GM19452 (cell line): ENCODE measurements at regions not wholly inside any gene's neighbourhood (a gene's known extent, or its start where the extent isn't known, plus 50 kb on each side); places are given as distances from the start of the nearest gene placed in this dataset.
"Not testable (repeated sequence)": the region's sequence is repeated elsewhere in the genome, so short reads cannot be mapped to it uniquely, and the experiment has no call there.

Experiments
- ATAC-seq: cut with Tn5 transposase; IDR thresholded peaks from one replicate; pipeline ENCODE4 v1.9.1; 2021; ENCODE audit not compliant: unreplicated experiment

DNA sequence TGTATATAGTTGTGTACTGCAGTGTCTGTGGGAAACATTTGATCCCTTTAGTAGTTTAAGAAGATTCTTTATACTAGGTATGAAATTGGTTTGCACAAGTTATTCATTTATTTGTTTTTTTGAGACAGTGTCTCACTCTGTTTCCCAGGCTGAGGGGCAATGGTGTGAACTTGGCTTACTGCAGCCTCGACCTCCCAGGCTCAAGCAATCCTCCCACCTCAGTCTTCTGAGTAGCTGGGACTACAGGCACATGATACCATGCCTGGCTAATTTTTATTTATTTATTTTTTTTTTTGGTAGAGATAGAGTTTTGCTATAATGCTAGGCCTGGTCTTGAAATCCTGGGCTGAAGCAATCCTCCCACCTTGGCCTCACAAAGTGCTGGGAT lies 209.4 kb downstream of the RASSF9 start:
- ATAC-seq, result no peak

DNA sequence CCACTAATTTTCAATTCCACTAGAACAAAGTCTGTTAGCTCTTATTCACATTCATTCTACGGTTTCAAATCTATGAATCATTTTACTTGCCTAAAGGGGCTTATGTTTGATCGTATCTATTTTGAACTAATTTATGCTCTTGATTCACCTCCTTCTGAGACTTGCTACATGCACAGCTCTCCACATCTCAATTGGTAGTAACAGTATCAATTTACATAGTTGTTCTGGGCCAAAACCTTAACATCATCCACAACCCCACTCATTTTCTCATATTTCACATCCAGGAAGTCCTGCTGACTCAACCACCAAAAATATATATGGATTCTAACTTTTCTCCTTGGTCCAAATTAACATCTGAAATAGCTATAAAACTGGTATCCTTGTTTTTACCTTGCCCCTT lies 208.6 kb downstream of the RASSF9 start:
- no peak for ATAC-seq

DNA sequence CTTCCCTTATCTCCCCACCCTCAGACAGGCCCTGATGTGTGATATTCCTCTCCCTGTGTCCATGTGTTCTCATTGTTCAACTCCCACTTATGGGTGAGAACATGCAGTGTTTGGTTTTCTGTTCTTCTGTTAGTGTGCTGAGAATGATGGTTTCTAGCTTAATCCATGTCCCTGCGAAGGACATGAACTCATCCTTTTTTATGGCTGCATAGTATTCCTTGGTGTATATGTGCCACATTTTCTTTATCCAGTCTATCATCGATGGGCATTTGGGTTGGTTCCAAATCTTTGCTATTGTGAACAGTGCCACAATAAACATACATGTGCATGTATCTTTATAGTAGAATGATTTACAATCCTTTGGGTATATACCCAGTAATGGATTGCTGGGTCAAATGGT lies 207.6 kb downstream of the RASSF9 start:
- ATAC-seq, result not testable (repeated sequence)

DNA sequence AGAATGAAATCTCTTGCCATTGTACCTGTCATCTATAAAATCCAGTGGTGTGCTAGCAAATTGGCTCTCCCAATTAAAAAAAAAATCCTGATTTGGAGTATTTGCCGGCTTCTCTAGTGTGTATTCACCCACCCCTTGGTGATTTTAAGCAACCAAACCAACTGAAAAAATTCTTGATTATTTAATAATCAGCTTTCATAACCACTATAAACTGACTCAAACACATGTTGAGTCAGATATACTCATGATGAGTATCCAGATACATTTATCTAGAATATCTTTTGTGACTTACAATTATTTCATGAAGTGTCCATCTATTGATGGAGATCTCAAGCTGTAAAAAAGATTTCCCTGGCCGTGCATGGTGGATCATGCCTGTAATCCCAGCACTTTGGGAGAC lies 205.4 kb downstream of the RASSF9 start:
- ATAC-seq, result no peak

DNA sequence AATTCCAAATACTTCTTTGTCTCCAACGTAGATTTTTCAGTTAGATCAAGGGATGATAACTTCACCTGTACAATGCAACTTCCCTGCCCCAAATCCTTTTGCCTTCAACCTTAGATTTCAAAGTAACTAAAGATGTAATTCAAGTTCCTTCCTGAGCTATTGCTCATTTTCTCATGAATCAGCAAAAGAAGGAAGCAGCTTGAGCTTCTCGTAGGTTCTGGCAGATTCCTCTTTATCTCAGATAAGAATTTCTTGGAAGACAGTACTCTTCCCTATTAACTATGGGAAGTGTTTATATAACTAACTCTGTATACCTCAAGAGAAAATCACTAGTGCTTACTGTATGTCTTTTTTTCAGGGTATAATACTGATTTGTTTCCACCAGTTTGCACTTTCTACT lies 203.8 kb downstream of the RASSF9 start:
- ATAC-seq, result no peak

DNA sequence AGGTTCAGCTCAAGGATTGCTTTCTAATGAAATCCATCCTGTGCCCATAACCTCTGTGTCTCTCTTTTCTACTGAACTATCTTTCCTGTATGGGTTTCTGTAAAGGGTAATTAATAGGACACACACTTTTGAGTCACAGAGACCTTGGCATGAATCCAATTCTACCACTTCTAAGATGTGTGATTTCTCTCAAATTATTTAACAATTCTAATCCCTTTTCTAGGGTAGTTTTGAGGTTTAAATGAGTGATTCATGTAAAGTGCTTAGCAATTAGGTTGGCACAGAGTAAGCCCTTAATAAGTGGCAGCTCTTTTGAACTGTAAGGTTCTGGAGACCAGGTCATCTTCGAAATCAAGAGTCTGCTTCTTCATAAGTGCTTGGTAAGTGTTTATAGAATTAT lies 202.7 kb downstream of the RASSF9 start:
- no peak for ATAC-seq

DNA sequence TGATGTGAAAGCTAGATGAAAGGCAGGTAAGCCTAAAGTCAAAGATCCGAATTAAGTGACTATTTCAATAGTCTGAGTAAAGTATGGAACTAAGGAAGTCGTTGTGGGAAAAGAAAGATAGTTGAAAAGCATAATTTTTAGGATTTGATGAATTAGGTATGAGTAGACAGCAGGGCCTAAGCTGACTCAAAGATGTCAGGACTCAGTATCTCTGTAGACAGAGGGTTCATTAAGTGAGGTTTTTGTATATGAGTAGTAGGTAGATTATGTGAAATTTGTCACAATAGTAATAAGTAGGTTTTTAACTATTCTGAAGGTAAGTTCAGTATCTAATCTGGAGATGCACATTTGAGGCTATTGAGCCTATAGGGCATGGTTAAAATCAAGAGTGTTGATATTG lies 196.4 kb downstream of the RASSF9 start:
- ATAC-seq, result no peak

DNA sequence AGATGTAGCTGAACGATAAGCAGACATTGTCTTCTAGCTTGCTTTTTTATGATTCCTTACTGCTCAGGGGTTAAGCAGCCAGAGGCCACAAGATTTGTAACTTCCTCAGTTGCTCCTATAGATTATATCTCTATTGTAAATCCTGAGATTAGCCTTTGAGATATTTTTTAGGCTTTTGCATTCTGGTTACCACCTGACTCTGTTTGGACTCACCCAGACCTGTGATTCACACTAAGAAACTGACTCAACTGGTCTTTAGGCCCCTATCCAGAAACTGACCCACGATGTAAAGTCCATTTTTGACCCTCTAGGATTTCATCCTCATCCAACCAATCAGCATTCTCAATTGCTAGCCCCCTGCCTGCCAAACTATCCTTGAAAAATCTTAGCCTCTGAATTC lies 194.4 kb downstream of the RASSF9 start:
- no peak for ATAC-seq

DNA sequence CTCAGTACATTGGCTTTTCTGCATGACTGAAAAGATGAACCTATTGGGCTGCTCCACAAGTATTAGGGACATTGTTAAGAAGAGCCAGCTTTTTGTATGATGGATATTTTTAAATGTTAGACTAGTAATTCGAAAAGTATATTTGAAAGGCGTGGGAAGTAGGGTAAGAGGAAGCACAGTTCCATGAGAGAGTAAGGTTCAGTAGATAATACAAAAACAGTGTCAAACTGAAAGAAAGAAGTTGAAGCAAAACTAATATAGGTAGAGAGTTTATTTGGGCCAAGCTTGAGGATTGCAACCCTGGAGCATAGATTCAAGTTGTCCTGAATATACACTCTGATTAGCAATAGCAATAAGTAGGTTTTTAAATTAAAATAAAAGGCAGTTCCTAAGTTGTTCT lies 193.9 kb downstream of the RASSF9 start:
- ATAC-seq, result no peak

DNA sequence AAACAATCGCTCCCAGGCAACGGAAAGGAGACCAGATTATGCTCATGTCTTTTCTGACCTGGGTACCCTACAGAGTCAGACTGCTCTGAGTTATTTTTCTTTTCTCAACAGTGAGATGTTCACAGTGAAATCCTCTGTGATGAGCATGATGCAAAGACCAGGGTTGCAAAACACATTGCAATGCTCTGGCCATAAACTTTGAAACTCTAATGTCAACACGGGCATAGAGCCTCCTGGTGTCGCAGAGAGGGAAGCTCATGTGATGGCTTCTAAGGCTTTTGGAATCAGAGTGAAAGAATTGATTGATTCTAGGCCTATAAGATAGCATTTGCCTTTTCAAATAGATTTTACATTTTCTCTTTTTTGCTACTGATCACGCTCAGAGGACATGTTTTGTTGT lies 193.4 kb downstream of the RASSF9 start:
- ATAC-seq, result no peak

DNA sequence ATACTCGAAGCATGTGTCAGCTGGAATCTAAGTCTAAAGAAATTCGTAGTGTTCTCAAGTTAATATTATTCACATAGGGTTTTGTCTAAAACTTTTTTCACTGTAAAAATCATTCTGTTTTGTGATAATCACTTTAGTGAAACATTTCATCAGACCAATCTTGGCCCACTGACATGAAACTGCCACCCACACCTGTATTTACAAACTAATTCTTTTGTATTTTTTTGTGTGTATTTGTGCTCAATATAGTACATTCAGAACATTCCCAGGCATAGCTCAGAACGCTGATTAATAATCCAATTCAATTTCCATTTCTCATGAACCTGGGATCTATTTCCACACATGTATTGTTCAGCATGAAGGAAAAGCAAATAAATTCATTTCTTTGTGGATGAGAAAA lies 191.7 kb downstream of the RASSF9 start:
- ATAC-seq, result no peak

DNA sequence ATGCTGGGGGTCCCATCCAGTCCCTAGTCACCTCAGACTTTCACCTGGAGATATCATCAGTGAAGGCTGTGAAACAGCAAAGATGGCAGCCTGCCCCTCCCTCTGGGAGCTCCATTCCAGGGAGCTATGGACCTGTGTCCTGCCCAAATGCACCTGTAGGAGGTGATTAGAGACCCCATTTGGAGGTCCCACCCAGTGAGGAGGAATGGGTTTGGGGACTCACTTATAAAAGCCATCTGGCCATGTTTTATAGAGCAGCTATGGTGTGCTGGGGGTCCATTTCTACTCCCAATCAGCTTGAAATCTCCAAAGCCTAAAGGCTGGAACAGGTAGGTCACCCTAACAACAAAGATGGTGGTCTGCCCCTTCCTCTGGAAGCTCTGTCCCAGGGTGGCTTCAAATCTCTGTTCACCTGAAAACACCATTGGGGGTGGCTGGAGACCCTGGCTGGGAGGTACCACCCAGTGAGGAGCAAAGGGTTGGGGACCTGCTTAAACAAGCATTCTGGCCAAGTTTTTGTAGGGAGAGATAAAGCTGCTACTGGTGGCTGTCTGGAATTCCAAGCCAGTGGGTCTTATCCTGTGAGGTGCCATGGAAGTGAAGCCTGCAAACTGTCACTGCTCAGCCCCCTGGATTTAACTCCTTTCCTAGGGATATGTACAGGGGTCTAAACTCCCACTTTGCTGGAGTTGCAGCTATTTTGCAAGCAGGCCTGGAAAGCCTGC lies 182.3 kb downstream of the RASSF9 start:
- ATAC-seq, result no peak

DNA sequence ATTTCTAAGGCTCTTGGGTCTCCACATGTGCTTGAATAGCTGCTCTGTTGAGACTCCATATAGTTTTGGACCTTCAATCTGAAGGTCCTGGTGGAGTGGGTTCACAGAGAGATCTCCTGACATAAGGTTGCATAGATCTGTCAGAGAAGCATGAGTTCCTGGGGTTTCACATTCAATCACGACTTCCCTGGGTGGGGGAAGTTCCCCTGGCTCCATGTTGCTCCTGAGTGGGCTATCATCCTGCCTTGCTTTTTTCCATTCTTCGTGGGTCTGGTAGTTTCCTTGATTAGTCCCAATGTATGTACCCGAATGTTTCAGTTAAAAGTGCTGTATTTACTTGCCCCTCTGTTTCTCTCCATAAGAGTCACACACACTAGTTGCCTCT lies 181.8 kb downstream of the RASSF9 start:
- no peak for ATAC-seq

DNA sequence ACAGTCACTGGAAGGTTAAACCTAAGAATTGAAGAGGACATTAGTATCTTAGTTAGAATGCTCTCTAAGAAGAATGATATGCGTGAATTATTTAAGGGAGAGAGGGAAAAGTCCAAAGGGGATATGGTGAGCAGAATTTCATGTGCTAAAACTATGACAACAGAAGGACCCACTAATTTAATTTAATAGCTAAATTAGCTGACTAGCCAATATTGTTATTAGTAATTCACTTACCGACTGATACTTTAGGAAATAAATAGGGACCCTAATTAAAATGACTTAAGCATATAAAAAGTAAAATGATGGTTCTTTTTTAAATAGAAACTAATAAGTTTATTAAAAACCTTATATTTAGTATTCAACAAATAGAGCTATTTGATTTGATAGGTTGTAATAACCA lies 179.6 kb downstream of the RASSF9 start:
- ATAC-seq, result no peak

DNA sequence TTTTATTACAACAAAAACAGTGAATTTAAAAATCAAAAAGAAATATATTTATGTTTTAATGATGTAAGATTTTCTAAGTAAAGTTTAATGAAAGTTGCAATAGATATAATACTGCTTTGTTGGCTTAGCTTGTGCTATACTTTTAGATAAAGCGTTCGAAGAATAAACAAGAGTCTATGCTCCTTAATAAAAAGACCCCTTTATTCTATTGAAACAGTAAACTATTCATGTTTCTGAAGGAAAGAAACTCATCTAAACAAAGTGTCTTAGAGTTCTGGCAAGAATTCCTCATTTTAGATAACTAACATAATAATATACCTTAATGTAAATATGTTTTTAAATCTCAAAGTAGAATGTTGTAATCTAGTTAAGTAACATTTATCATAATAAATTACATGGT lies 179.0 kb downstream of the RASSF9 start:
- ATAC-seq, result no peak

DNA sequence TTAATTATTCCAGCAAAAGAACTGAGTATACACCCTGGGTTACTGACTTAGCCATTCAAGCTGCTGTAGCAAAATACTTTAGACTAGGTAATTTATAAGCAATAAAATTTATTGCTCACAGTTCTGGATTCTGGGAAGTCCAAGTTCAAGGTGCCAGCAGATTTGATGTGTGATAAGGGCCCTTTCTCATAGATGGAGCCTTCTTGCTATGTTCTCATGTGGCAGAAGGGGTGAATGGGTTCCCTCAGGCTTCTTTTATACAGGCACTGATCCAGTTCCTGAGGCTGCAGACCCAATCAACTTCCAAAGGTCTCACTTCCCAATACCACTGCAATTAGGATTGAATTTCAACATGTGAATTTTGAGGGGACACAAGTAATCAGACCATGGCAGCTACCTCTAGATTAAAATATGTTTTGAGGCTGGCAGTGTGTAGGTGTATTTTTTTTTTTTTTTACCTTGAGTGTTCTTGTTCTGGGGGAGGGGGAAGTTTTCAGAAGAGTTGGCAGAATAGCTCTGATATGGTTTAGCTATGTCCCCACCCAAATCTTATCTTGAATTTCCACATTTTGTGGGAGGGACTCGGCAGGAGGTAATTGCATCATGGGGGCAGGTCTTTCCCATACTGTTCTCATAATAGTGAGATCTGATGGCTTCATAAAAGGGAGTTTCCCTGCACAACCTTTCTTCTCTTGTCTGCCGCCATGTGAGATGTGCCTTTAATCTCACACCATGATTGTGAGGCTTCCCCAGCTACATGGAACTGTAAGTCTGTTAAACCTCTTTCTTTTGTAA lies 178.2 kb downstream of the RASSF9 start:
- ATAC-seq, result no peak

DNA sequence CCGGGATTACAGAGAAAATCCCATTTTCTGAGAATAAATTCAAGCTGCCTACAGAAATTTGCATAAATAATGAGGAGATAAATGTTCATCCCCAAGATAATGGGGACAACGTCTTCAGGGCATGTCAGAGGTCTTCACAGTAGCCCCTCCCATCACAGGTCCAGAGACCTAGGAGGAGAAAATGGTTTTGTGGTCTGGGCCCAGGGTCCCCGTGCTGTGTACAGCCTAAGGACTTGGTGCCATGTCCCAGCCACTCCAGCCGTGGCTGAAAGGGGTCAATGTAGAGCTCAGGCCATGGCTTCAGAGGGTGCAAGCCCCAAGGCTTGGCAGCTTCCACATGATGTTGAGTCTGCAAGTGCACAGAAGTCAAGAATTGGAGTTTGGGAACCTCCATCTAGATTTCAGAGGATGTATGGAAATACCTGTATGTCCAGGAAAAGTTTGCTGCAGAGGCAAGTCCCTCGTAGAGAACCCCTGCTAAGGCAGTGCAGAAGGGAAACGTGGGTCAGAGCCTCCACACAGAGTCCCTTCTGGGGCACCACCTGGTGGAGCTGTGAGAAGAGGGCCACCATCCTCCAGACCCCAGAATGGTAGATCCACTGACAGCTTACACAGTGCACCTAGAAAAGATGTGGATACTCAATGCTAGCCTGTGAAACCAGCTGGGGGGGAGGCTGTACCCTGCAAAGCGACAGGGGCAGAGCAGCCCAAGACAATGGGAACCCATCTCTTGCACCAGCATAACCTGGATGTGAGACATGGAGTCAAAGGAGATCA lies 176.3 kb downstream of the RASSF9 start:
- ATAC-seq, result no peak

DNA sequence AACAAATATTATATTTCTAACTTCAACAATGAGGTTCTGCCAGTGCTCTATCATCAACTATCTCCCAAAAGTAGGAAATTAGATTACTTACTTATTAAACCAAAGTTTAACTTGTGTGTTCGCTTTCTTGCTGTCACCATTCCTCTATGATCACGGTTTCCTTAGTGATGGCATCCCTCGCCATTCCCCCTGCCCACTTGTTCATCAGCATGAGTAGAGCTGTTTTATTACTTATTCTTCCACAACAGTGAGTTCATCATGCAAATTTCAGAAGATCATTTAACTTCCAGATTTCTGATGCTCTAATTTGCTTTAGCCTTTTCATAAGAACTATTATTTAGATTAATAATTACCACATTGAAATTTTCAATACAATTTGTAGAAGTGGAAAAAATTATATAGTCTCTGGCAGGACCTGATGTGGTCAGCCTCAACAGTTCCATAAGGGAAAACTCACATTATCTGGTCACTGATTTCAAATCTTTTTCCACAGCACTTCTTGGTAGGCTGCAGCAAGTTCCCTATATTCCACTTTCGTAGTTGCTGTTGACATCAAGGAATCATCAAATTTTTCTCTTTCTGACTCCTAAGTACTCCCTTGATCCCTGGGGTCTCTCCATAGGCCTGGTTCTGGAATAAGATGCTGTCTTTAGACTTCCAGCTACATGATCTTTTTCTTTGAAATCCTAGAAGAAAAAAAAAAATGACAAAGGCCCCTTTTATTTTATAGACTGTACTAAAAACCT lies 174.6 kb downstream of the RASSF9 start:
- no peak for ATAC-seq

DNA sequence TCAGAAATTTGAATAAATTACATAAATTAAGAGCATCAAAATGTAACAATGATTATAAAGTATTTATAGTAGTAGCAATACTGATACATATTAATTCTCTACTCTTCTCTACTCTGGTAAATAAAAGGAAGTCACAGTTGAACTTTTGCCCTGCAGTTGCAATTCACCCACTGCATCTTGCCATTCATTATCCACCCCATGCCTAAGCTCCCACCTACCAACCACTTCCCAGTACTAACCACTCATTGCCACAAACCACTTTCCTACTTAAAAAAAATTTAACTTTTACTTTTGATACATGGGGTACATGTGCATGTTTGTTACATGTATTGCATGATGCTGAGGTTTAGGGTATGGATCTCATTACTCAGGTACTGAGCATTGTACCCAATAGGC lies 174.0 kb downstream of the RASSF9 start:
- ATAC-seq, result no peak

DNA sequence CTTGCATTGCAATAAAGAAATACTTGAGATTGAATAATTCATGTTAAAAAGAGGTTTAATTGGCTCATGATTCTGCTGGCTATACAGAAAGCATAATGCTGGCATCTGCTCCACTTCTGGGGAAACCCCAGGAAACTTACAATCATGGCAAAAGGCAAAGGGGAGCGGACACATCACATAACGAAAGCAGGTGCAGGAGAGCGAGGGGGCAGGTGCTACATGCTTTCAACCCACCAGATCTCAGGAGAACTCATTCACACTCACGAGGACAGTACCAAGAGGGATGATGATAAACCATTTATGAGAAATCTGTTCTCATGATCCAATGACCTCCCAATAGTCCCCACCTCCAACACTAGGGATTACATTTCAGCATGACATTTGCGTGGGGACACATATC lies 172.6 kb downstream of the RASSF9 start:
- no peak for ATAC-seq

DNA sequence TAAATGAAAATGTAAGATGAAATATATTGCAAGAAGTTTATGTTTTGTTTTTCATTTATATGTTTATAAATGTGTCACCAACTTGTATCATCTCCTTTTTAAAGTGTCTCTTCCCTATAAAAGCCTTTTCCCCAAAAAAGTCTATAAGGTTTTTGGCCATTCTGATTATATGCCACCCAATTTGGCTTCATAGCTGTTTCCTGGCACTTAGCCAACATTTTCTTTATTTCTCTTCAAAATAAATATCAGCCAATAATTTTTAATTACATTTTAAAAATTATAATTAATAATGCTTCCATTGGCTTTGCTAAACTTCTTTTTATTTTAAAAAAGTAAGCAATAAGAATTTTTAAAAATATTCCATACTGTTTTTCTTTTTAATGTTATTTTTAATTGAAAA lies 171.8 kb downstream of the RASSF9 start:
- ATAC-seq, result no peak
